DOHH2 (cell line): ENCODE measurements at regions not wholly inside any gene's neighbourhood (a gene's known extent, or its start where the extent isn't known, plus 50 kb on each side); places are given as distances from the start of the nearest gene placed in this dataset.

ENCODE experiments used
- H3F3A ChIP-seq: fragments of 200-600 bp; sonication (generic), shearing (Covaris generic); 2 replicates; pipeline ENCODE4 v1.6.0; 2016; ENCODE audit warnings: antibody characterized with exemption, mild to moderate bottlenecking; ENCODE audit not compliant: control insufficient read depth, insufficient read depth
- H3K27ac ChIP-seq: fragments of 200-600 bp; sonication (generic); 2 replicates; pipeline ENCODE4 v1.5.1; 2014; ENCODE audit warnings: low read depth, mild to moderate bottlenecking, low read length, moderate library complexity
- H3K27me3 ChIP-seq: fragments of 200-600 bp; sonication (generic); 2 replicates; pipeline ENCODE4 v1.6.1; 2014; ENCODE audit warnings: mild to moderate bottlenecking, low read length, mixed read lengths; ENCODE audit not compliant: control insufficient read depth
- H3K36me3 ChIP-seq: fragments of 200-600 bp; sonication (generic); 2 replicates; pipeline ENCODE4 v1.6.1; 2014; ENCODE audit warnings: mild to moderate bottlenecking, low read length, moderate library complexity, mixed read lengths; ENCODE audit not compliant: control insufficient read depth
- H3K4me1 ChIP-seq: fragments of 200-600 bp; sonication (generic); 2 replicates; pipeline ENCODE4 v1.6.1; 2014; ENCODE audit warnings: mild to moderate bottlenecking, low read length, mixed read lengths; ENCODE audit not compliant: control insufficient read depth
- H3K4me2 ChIP-seq: fragments of 200-600 bp; sonication (generic); 2 replicates; pipeline ENCODE4 v1.6.0; 2014; ENCODE audit warnings: mild to moderate bottlenecking, low read length, moderate library complexity
- H3K4me3 ChIP-seq: fragments of 200-600 bp; sonication (generic); 2 replicates; pipeline ENCODE4 v1.5.1; 2014; ENCODE audit warnings: mild to moderate bottlenecking, low read length, mixed read lengths
- H3K79me2 ChIP-seq: fragments of 200-600 bp; sonication (generic); 2 replicates; pipeline ENCODE4 v1.6.1; 2014; ENCODE audit warnings: mild to moderate bottlenecking, low read length, mixed read lengths; ENCODE audit not compliant: control insufficient read depth
- H3K9me2 ChIP-seq: fragments of 200-600 bp; sonication (generic); replicated peaks from 2 replicates; pipeline ENCODE4 v1.6.1; 2014; ENCODE audit warnings: mild to moderate bottlenecking, low read length, mixed read lengths; ENCODE audit not compliant: control insufficient read depth
- H3K9me3 ChIP-seq: fragments of 200-600 bp; sonication (generic); 2 replicates; pipeline ENCODE4 v1.6.1; 2014; ENCODE audit warnings: antibody characterized with exemption, low read length, mixed read lengths; ENCODE audit not compliant: control insufficient read depth, insufficient read depth
- H4K20me1 ChIP-seq: fragments of 200-600 bp; sonication (generic); 2 replicates; pipeline ENCODE4 v1.6.0; 2014; ENCODE audit warnings: low read depth, mild to moderate bottlenecking, antibody characterized with exemption, low read length, moderate library complexity; ENCODE audit not compliant: control insufficient read depth, insufficient read depth
- EZH2phosphoT487 ChIP-seq: fragments of 200-600 bp; sonication (generic); IDR thresholded peaks from 2 replicates; pipeline ENCODE4 v1.6.1; 2017; ENCODE audit warnings: borderline replicate concordance, mild to moderate bottlenecking, antibody characterized with exemption, low read length, moderate library complexity, mixed read lengths
- TF ChIP-seq, protein P1 (sequence below): fragments of 200-600 bp; sonication (generic); IDR thresholded peaks from one replicate; pipeline ENCODE4 v1.5.1; 2014; ENCODE audit warnings: antibody characterized with exemption, mild to moderate bottlenecking, low read depth, low read length; ENCODE audit not compliant: poor library complexity, severe bottlenecking

DNA sequence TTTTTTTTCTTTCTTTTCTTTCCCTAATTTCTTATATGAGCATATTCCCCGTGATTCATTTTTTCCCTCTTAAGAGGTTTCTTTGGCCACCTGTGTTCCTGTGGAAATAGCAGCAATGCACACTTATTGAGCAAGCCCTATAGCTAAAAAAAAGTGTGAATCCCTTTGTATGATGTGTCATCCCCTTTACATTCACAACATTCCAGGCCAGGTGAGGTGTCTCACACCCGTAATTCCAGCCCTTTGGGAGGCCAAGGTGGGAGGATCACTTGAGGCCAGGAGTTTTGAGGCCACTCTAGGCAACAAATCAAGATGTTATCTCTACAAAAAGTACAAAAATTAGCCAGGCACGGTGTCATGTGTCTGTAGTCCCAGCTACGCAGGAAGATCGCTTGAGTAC is 700.4 kb upstream of the TBX3 start:
- H3K4me3 ChIP-seq: no peak overlapping the region
- no peaks in the 10 kb centered on the region for H3F3A ChIP-seq
- peaks cover 33% of the 10 kb centered on the region for H3K4me1 ChIP-seq
- no peaks in the 10 kb centered on the region for H4K20me1 ChIP-seq
- peaks cover 5% of the 10 kb centered on the region for H3K9me3 ChIP-seq
- no peak overlapping the region for H3K4me2 ChIP-seq
- TF ChIP-seq EZH2phosphoT487: no peak
- TF ChIP-seq, protein P1, sequence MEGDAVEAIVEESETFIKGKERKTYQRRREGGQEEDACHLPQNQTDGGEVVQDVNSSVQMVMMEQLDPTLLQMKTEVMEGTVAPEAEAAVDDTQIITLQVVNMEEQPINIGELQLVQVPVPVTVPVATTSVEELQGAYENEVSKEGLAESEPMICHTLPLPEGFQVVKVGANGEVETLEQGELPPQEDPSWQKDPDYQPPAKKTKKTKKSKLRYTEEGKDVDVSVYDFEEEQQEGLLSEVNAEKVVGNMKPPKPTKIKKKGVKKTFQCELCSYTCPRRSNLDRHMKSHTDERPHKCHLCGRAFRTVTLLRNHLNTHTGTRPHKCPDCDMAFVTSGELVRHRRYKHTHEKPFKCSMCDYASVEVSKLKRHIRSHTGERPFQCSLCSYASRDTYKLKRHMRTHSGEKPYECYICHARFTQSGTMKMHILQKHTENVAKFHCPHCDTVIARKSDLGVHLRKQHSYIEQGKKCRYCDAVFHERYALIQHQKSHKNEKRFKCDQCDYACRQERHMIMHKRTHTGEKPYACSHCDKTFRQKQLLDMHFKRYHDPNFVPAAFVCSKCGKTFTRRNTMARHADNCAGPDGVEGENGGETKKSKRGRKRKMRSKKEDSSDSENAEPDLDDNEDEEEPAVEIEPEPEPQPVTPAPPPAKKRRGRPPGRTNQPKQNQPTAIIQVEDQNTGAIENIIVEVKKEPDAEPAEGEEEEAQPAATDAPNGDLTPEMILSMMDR: no peak
- H3K79me2 ChIP-seq: no peaks in the 10 kb centered on the region
- no peaks in the 10 kb centered on the region for H3K9me2 ChIP-seq
- no peak overlapping the region for H3K27ac ChIP-seq
- no peaks in the 10 kb centered on the region for H3K36me3 ChIP-seq
- no peaks in the 10 kb centered on the region for H3K27me3 ChIP-seq

DNA sequence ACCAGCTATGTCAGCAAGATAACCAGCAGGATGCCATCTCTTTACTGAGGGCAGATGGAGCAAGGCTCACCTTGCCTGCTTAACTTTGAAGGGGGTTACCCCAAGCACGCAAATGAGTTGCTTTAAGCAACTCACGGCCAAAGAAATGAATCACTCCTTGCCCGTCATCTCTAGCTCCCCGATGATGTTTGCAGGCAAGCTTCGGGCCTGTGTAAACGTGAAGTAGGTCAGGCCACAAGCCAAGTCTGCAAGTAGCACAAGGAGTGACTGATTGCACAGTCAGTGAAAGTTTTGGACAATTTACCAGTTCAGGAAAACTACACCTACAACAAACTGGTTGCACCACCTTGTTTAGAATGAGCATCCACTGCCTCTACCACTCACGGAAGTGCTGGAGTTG is 699.7 kb upstream of the TBX3 start:
- Histone ChIP-seq H3K4me1 (peaks cover 30% of the 10 kb centered on the region), H3F3A (no peaks in the 10 kb centered on the region), H3K4me3 (no peak overlapping the region), H3K27ac (no peak overlapping the region), H3K9me2 (no peaks in the 10 kb centered on the region), H3K9me3 (peaks cover 5% of the 10 kb centered on the region), H3K27me3 (no peaks in the 10 kb centered on the region), H3K36me3 (no peaks in the 10 kb centered on the region), H3K79me2 (no peaks in the 10 kb centered on the region), H3K4me2 (no peak overlapping the region), H4K20me1 (no peaks in the 10 kb centered on the region)
- no peak for TF ChIP-seq EZH2phosphoT487
- TF ChIP-seq, protein P1: no peak

DNA sequence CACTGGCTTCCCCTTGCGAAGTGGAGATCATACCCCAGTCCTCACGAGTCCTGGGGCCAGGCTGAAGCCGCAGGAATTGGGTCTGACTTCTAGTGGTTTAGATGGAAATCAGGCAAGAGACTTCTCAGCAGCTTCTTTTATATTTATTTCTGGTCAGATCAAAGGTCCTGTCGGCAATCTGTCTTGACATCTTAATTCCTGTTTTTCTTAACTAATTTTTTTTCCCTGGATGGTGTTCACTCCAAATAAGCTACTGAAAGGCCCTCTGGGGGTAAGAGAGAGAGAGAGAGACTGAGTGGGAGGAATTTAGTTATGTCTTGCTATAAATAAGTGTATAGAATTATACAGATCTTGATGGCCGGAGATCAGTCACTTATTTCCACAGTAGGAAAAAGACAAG is 698.7 kb upstream of the TBX3 start:
- H3K27ac ChIP-seq: no peak overlapping the region
- no peak overlapping the region for H3K4me3 ChIP-seq
- H3K9me3 ChIP-seq: no peaks in the 10 kb centered on the region
- H3K27me3 ChIP-seq: no peaks in the 10 kb centered on the region
- no peaks in the 10 kb centered on the region for H4K20me1 ChIP-seq
- H3K36me3 ChIP-seq: no peaks in the 10 kb centered on the region
- peaks cover 21% of the 10 kb centered on the region for H3K4me1 ChIP-seq
- no peak overlapping the region for H3K4me2 ChIP-seq
- no peaks in the 10 kb centered on the region for H3F3A ChIP-seq
- H3K9me2 ChIP-seq: no peaks in the 10 kb centered on the region
- TF ChIP-seq, protein P1: no peak
- TF ChIP-seq EZH2phosphoT487: no peak
- H3K79me2 ChIP-seq: no peaks in the 10 kb centered on the region
